SHP77 treated with DMSO at 0.1 percent for 48 hours (cell line): ENCODE measurements at regions not wholly inside any gene's neighbourhood (a gene's known extent, or its start where the extent isn't known, plus 50 kb on each side); places are given as distances from the start of the nearest gene placed in this dataset.
"Not testable (repeated sequence)": the region's sequence is repeated elsewhere in the genome, so short reads cannot be mapped to it uniquely, and the experiment has no call there.

ENCODE experiments used
- DNase-seq: peaks from one replicate; lab custom pipeline; 2025; lab: John Stamatoyannopoulos, UW

DNA sequence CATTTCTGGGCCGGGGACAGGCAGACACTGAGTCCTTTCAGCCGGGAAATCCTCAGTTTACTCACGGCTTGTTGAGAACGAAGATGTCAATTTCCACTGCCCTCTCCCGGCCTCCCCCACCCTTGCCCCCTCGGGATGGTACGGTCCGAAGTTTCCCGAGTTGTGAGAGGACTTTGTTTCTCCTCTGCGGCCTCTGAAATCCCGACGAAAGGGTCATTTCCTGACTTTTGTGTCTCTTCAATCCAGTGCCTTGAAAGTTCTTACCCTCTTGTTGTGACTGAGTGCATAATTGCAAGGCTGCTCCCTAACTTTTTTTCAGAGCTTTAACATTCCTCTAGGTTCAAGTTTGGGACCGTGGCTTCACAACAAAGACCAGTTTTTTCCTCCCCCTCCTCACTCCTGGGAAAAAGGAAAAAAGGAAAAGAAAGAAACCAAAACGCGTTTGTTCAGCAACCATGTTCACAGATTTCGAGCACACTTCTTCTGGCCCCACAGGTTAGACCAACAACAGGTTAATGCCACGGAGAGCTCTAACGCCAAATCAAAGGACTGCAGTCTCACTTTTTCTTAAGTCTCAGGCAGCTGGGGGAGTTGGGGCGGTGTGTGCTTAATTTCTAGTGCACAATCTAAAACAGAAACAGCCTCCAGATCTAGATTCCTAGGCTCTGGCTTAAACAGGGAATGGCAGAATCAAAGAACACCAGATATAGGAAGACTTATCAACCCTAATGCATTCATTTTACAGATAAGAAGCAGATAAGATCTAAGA, 138.9 kb downstream of the TMCO5A start:
- DNase-seq, result no peak

GRCh38 chr15:38074029-38074428, 139.6 kb downstream of the TMCO5A start:
- no peak for DNase-seq

- no peak for DNase-seq
Observed at GRCh38 chr15:38075466-38075865, 141.0 kb downstream of the TMCO5A start.

- no peak for DNase-seq
Observed at GRCh38 chr15:38076786-38077185, 142.3 kb downstream of the TMCO5A start.

DNA sequence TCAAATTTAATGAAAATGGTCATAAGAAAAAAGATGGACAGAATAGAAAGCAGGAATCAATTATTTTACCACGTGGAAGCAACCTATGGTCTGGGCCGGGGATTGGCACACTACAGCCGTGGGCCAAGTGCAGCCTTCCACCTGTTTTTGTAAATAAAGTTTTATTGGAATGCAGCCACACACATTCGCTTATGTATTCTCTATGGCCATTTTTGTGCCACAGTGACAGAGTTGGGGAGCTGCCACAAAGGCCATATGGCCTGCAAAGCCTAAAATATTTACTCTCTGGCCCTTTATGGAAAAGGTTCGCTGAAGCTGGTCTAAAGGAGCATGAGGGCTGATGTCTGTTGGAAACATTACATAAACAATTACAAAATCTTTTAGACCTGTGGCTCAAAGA, 144.8 kb downstream of the TMCO5A start:
- DNase-seq, result no peak

- DNase-seq, result no peak
Observed at GRCh38 chr15:38080651-38081275, 146.3 kb downstream of the TMCO5A start.

- no peak for DNase-seq
Observed at GRCh38 chr15:38084289-38084688, 149.8 kb downstream of the TMCO5A start.

DNA sequence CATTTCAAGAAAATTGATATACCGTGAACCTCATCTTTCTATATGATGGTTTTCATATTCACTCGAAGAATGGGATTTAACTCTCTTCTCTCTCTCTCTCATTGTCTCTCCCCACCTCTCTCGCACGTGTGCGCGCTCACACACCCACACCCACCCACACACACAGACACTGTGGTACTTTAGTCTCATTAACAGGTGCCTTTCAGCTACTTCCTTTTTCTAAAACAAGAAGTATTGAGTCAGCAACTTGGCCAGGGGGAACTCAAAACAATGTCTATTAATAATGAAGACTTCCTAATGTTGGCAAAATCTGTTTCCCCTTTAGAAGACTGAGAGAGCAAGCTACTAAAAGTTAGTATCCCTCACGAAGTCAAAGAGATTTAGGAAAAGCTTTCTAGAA, 150.7 kb downstream of the TMCO5A start:
- DNase-seq, result no peak

DNA sequence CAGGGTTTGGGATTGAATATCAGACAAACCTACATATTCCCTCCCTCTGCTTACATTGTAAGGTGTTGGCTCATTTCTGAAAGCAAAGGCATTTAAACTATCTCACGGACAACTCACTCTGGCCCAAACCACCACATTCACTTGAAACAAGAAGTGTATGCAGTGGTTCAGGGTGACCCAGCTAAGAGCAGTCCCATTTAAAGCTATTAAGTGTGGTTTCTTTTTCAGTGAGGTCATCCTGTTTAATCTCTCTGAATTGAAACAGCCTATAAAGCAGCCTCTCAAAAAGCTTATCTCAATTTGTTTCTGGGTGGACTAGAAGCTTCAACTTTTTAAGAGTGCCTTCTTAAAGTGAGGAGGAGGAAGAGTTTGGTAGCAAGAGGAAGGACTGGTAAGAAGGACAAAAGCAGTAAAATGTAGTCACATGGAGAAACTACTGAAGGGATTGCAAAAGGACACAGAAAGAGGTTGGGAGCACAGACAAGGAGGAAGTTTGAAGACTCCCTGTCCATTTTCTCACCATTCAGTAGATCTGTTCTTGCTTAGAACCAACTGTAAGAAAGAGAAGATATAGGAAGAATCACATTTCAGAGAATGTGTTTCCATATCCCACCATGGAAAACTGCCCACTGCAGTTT, 151.6 kb downstream of the TMCO5A start:
- DNase-seq, result no peak

DNA sequence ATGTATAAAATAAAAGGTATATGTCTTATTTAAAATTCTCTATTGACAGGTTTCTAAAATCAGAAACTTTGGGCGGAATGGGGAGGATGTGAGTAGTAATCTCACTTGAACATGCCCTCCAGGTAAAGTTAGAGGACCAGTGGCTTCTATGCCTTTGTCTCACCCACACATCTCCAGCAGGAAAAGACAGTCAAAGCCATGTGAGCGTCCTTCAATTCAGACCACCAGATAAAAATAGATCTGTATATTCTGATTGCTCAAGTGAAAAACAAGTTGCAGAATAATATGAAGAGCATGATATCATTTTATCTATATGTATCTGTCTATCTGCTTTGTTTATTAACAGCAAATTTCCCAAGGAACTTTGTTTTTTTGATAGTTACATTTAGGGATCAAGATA, 152.2 kb downstream of the TMCO5A start:
- no peak for DNase-seq

DNA sequence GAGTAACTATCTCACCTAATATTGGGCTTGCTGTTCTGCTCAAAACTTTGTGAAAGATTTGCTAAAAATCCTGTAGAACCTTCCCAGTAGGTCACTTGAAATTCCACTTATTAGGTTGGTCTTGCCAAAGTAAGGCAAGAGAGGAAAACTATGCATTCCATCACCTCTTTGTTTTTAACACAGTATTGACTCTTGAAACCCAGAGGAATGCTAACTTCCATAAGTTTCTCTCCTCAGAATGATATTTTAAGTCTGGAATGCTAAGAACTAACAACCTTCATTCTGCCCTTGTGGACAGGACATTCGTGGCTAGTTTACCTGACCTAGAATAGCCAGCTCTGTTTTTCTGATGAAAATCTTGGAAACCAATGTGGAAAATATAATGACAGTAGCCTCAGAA, 154.5 kb downstream of the TMCO5A start:
- DNase-seq, result no peak

- no peak for DNase-seq
Observed at GRCh38 chr15:38090223-38090622, 155.8 kb downstream of the TMCO5A start.

GRCh38 chr15:38090678-38091077, 156.2 kb downstream of the TMCO5A start:
- DNase-seq, result no peak

- DNase-seq, result no peak
Observed at GRCh38 chr15:38091078-38091645, 156.7 kb downstream of the TMCO5A start.

DNA sequence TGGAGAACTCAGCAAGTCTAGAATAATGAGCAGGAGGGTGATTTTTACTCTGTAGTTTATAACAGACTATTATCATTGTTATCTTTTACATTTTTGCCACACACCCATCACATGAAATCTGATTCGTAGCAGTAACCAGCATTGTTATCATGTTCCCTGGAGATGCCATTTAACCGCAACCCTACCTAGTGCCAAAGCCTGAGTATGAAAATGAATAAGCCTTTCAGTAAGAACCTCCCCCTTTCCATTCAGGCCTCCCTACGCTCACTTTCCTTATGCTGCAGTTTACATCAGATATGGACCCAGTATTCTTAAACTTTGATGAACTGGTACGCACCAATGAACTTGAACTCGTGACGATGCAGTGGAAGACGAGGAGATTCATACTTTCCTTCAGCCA, 158.7 kb upstream of the SPRED1 start:
- DNase-seq, result no peak

DNA sequence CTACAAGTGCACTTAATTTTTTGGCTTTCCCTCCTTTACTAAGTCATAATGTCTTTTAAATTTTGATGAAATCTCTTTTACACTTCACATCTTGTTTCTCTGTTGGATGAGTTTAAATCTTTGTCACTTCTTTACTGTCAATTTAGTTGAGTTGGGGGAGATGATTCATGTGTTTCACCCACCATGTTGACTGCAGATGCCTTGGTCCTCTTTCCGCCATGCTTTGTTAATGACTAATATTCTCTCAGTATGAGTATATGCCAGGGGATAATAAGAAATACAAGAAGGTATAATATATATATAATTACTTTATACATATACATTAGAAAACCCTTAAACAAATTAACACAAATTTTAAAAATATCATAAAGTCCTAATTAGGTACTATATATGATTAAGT, 149.7 kb upstream of the SPRED1 start:
- DNase-seq, result no peak

GRCh38 chr15:38103564-38103963, 149.1 kb upstream of the SPRED1 start:
- no peak for DNase-seq

DNA sequence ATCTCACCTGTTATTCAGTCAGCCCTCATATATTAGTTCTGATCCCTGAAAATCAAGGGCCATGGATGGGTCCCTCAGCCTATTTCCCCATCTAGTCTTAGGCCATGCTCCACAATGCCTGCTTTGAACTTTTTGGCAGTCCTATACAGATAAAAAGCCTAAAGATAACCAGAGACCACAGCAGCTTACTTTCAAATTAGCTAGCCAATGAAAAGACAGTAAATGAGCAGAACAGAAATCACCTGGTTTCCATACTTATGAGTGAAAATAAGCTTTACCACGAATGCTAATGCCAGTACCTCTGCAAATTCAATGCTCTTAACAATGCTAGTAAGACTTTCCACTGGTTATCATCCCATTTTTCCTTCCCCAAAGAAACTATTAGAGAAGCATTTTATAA, 141.6 kb upstream of the SPRED1 start:
- DNase-seq, result no peak

DNA sequence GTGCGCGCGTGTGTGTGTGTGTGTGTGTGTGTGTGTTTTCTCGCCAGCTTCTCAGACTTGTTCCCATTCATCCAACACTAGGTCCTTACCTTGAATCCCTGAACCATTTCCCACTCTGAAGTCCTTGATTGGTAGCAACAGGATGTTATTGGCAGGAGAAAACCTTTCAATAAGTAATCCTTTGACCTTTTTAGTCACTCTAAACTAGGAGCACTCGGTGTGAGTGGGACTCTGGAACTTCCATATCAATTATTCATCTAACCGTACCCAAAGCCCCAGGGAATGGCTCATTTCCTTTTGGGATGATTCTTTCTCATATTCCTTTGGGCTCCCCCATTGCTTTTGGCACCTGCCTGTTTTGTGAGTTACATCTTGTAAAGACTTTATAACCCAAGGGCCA, 140.2 kb upstream of the SPRED1 start:
- DNase-seq, result no peak

DNA sequence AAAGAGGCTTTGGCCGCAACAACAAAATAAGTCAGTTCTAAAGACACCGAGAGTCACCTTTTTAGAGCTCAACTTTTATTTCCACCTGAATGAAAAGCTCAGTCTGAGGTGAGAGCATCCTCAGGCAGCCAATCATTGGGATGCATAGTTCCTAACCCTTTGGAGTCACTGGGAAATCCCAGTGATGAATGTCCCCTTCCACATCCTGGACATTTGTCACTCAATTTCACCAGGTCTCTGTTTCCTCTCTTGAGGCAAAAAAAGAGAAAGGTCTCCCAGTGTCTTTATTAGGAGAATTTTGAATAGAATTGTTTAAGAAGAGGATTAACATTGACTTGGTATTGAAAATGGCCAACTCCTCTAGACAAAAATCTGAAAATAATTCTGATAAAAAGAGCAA, 137.5 kb upstream of the SPRED1 start:
- no peak for DNase-seq

- DNase-seq, result no peak
Observed at GRCh38 chr15:38117781-38118180, 134.9 kb upstream of the SPRED1 start.

- DNase-seq, result not testable (repeated sequence)
Observed at GRCh38 chr15:38119865-38120264, 132.8 kb upstream of the SPRED1 start.

DNA sequence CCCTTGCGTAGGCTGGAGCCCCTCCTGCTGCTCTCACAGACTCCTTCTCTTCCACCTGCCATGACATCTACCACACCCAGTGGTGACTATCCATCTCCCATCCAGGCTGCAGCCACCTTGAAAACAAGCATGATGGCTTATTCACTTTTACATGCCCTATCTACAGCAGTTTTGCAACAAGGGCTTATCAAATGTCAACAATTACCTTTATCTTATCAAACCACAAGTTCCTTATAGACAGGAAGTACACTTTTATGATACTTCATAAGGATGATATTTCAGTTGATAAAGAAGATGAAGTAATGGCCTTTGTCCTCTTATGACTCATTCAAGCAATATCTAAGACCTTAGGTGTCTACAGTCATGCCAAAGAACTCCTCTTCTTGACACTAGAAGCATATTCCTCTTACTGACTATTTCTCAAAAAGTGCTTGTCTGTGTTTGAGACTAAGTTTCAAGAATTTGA, 125.3 kb upstream of the SPRED1 start:
- DNase-seq, result no peak
